ENCODE measurements at regions not wholly inside any gene's neighbourhood (a gene's known extent, or its start where the extent isn't known, plus 50 kb on each side); places are given as distances from the start of the nearest gene placed in this dataset.

DNA sequence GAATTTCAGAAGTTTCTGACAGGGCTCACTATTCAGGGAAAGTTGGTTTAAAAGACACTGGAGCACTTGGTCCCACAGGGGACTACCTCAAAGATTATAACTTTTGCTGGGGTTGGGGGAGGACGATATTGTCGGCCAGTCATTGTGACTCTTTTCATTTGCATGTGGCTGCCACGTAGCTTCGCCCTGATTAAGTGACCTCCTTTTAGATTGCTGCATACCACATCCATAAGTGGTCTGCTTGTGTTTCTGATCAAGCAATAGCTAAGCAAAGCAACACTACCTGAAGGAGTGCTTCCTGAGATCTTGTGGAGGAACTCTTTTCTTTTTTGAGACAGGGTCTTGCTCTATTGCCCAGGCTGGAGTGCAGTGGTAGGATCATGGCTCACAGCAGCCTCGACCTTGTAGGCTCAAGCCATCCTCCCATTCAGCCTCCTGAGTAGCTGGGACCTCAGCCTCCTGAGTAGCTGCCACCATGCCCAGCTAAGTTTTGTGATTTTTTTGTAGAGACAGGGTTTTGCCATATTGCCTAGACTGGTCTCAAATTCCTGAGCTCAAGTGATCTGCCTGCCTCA lies 691.3 kb downstream of the EPM2A start (continued):
- TF ChIP-seq, protein P1, sequence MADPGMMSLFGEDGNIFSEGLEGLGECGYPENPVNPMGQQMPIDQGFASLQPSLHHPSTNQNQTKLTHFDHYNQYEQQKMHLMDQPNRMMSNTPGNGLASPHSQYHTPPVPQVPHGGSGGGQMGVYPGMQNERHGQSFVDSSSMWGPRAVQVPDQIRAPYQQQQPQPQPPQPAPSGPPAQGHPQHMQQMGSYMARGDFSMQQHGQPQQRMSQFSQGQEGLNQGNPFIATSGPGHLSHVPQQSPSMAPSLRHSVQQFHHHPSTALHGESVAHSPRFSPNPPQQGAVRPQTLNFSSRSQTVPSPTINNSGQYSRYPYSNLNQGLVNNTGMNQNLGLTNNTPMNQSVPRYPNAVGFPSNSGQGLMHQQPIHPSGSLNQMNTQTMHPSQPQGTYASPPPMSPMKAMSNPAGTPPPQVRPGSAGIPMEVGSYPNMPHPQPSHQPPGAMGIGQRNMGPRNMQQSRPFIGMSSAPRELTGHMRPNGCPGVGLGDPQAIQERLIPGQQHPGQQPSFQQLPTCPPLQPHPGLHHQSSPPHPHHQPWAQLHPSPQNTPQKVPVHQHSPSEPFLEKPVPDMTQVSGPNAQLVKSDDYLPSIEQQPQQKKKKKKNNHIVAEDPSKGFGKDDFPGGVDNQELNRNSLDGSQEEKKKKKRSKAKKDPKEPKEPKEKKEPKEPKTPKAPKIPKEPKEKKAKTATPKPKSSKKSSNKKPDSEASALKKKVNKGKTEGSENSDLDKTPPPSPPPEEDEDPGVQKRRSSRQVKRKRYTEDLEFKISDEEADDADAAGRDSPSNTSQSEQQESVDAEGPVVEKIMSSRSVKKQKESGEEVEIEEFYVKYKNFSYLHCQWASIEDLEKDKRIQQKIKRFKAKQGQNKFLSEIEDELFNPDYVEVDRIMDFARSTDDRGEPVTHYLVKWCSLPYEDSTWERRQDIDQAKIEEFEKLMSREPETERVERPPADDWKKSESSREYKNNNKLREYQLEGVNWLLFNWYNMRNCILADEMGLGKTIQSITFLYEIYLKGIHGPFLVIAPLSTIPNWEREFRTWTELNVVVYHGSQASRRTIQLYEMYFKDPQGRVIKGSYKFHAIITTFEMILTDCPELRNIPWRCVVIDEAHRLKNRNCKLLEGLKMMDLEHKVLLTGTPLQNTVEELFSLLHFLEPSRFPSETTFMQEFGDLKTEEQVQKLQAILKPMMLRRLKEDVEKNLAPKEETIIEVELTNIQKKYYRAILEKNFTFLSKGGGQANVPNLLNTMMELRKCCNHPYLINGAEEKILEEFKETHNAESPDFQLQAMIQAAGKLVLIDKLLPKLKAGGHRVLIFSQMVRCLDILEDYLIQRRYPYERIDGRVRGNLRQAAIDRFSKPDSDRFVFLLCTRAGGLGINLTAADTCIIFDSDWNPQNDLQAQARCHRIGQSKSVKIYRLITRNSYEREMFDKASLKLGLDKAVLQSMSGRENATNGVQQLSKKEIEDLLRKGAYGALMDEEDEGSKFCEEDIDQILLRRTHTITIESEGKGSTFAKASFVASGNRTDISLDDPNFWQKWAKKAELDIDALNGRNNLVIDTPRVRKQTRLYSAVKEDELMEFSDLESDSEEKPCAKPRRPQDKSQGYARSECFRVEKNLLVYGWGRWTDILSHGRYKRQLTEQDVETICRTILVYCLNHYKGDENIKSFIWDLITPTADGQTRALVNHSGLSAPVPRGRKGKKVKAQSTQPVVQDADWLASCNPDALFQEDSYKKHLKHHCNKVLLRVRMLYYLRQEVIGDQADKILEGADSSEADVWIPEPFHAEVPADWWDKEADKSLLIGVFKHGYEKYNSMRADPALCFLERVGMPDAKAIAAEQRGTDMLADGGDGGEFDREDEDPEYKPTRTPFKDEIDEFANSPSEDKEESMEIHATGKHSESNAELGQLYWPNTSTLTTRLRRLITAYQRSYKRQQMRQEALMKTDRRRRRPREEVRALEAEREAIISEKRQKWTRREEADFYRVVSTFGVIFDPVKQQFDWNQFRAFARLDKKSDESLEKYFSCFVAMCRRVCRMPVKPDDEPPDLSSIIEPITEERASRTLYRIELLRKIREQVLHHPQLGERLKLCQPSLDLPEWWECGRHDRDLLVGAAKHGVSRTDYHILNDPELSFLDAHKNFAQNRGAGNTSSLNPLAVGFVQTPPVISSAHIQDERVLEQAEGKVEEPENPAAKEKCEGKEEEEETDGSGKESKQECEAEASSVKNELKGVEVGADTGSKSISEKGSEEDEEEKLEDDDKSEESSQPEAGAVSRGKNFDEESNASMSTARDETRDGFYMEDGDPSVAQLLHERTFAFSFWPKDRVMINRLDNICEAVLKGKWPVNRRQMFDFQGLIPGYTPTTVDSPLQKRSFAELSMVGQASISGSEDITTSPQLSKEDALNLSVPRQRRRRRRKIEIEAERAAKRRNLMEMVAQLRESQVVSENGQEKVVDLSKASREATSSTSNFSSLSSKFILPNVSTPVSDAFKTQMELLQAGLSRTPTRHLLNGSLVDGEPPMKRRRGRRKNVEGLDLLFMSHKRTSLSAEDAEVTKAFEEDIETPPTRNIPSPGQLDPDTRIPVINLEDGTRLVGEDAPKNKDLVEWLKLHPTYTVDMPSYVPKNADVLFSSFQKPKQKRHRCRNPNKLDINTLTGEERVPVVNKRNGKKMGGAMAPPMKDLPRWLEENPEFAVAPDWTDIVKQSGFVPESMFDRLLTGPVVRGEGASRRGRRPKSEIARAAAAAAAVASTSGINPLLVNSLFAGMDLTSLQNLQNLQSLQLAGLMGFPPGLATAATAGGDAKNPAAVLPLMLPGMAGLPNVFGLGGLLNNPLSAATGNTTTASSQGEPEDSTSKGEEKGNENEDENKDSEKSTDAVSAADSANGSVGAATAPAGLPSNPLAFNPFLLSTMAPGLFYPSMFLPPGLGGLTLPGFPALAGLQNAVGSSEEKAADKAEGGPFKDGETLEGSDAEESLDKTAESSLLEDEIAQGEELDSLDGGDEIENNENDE (IDR thresholded peaks at IDR 0.05; ENCODE audit: insufficient replicate concordance, low read length), result no peak
- no peak for TF ChIP-seq CHD1 (IDR thresholded peaks at IDR 0.05; ENCODE audit: low read depth, low read length)
- no peak for TF ChIP-seq SIRT6 (IDR thresholded peaks at IDR 0.05; ENCODE audit: low read length)
- no peak for TF ChIP-seq TEAD4 (IDR thresholded peaks at IDR 0.05; ENCODE audit: low read depth, low read length)
- TF ChIP-seq EP300 (IDR thresholded peaks at IDR 0.05; ENCODE audit: borderline replicate concordance in 1 of 2, low read depth in 2 of 2, low read length in 2 of 2), result no peak
- no peak for TF ChIP-seq MAFK (IDR thresholded peaks at IDR 0.05; ENCODE audit: low read depth, low read length)

Measured in H1 (cell line).